ENCODE measurements at regions not wholly inside any gene's neighbourhood (a gene's known extent, or its start where the extent isn't known, plus 50 kb on each side); places are given as distances from the start of the nearest gene placed in this dataset.
A peak's percentile ranks its signal among the peaks of the same experiment; 100 is the strongest.

DNA sequence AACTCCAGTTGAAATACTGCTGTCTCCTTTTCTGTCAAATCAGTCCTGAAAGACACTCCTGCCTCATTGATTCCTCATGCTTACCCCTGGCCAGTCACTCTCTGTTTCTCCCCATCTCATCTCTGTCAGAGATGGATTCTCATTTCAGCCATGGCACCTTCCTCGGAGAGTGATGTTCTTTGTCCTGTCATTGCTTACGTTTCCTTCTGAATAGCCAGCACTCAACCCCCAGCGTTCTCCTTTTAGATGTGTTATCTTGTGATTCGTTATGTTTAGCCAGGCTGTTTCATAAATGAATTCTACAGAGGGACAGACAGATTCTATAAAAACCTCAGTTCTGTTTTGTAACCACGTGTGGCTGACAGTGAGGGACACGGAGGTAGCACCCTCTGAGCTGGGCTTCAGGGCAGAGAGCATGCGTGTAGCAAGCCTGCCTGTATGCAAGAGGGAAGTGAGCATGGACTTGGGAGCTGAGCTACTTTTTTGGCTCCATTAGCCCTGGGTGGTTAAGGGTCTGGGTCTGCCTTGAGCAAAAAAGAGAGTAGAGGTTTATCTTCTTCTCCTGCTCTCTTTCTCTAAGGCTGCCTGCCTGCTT, 354.6 kb downstream of the DDX10 start:
- no peak overlapping the region for H3K27ac ChIP-seq (ENCODE audit: low read depth, low read length)
- H4K8ac ChIP-seq (ENCODE audit: low read depth, low read length), result no peak overlapping the region
- no peaks in the 10 kb centered on the region for H3K4me1 ChIP-seq (ENCODE audit: control insufficient read depth in 1 of 2, insufficient read depth in 2 of 2, low read length in 2 of 2)
- H3K4me3 ChIP-seq (ENCODE audit: low read depth, low read length), result no peak overlapping the region
- H4K12ac ChIP-seq (ENCODE audit: low read depth, low read length), result no peak overlapping the region
- no peak overlapping the region for H3K14ac ChIP-seq (ENCODE audit: low read length)
- H3K27me3 ChIP-seq (ENCODE audit: insufficient read depth, low read length), result no peaks in the 10 kb centered on the region
- H3K79me2 ChIP-seq (ENCODE audit: control insufficient read depth, insufficient read depth, low read length, poor library complexity), result no peaks in the 10 kb centered on the region
- H3K4ac ChIP-seq (ENCODE audit: low read depth, low read length), result no peak overlapping the region
- H3K36me3 ChIP-seq (ENCODE audit: control insufficient read depth in 1 of 2, insufficient read depth in 2 of 2, low read length in 2 of 2), result no peaks in the 10 kb centered on the region
- no peak overlapping the region for H2BK5ac ChIP-seq (ENCODE audit: low read depth, low read length, poor library complexity)
- H3K18ac ChIP-seq (ENCODE audit: low read length), result no peak overlapping the region
- no peak overlapping the region for H2AK5ac ChIP-seq (ENCODE audit: low read length)
- H3K4me2 ChIP-seq (ENCODE audit: low read length), result no peak overlapping the region
- no peak overlapping the region for H3K23ac ChIP-seq (ENCODE audit: low read length)
- H2AFZ ChIP-seq (ENCODE audit: insufficient read depth, low read length, poor library complexity), result no peak overlapping the region
- no peak overlapping the region for H2BK120ac ChIP-seq (ENCODE audit: insufficient read depth, low read length, poor library complexity)
- no peak for DNase-seq
- no peak overlapping the region for H2BK12ac ChIP-seq (ENCODE audit: low read length)
- H3K9ac ChIP-seq (ENCODE audit: low read length), result no peak overlapping the region
- H3K9me3 ChIP-seq (ENCODE audit: insufficient read depth, low read depth, low read length), result no peaks in the 10 kb centered on the region
- H4K91ac ChIP-seq (ENCODE audit: low read depth, low read length), result no peak overlapping the region
- no peaks in the 10 kb centered on the region for H3K79me1 ChIP-seq (ENCODE audit: low read length)
- no CpG with 5 or more reads among the region's 7 CpGs for WGBS (ENCODE audit: extremely low coverage, insufficient coverage, insufficient read length)

GRCh38 chr11:109023036-109023435, 358.2 kb downstream of the DDX10 start:
- Histone ChIP-seq H3K14ac (ENCODE audit: low read length) (no peak overlapping the region), H3K79me2 (ENCODE audit: control insufficient read depth, insufficient read depth, low read length, poor library complexity) (no peaks in the 10 kb centered on the region), H2AK5ac (ENCODE audit: low read length) (no peak overlapping the region), H3K4me2 (ENCODE audit: low read length) (no peak overlapping the region), H3K9me3 (ENCODE audit: insufficient read depth, low read depth, low read length) (no peaks in the 10 kb centered on the region), H3K27ac (ENCODE audit: low read depth, low read length) (no peak overlapping the region), H2BK120ac (ENCODE audit: insufficient read depth, low read length, poor library complexity) (no peak overlapping the region), H2AFZ (ENCODE audit: insufficient read depth, low read length, poor library complexity) (no peak overlapping the region), H3K4me3 (ENCODE audit: low read depth, low read length) (no peak overlapping the region), H3K4ac (ENCODE audit: low read depth, low read length) (no peak overlapping the region), H4K91ac (ENCODE audit: low read depth, low read length) (no peak overlapping the region), H2BK5ac (ENCODE audit: low read depth, low read length, poor library complexity) (no peak overlapping the region), H3K18ac (ENCODE audit: low read length) (no peak overlapping the region), H3K36me3 (ENCODE audit: control insufficient read depth in 1 of 2, insufficient read depth in 2 of 2, low read length in 2 of 2) (no peaks in the 10 kb centered on the region), H3K9ac (ENCODE audit: low read length) (no peak overlapping the region), H4K8ac (ENCODE audit: low read depth, low read length) (no peak overlapping the region), H3K23ac (ENCODE audit: low read length) (no peak overlapping the region), H4K12ac (ENCODE audit: low read depth, low read length) (no peak overlapping the region), H3K4me1 (ENCODE audit: control insufficient read depth in 1 of 2, insufficient read depth in 2 of 2, low read length in 2 of 2) (no peaks in the 10 kb centered on the region), H3K27me3 (ENCODE audit: insufficient read depth, low read length) (no peaks in the 10 kb centered on the region), H2BK12ac (ENCODE audit: low read length) (no peak overlapping the region), H3K79me1 (ENCODE audit: low read length) (no peaks in the 10 kb centered on the region)
- no peak for DNase-seq
- WGBS (ENCODE audit: extremely low coverage, insufficient coverage, insufficient read length), result no CpG with 5 or more reads among the region's 2 CpGs

- H3K23ac ChIP-seq (ENCODE audit: low read length), result no peak overlapping the region
- no peak overlapping the region for H3K9ac ChIP-seq (ENCODE audit: low read length)
- H3K4me1 ChIP-seq (ENCODE audit: control insufficient read depth in 1 of 2, insufficient read depth in 2 of 2, low read length in 2 of 2), result no peaks in the 10 kb centered on the region
- no peaks in the 10 kb centered on the region for H3K27me3 ChIP-seq (ENCODE audit: insufficient read depth, low read length)
- no peak overlapping the region for H4K12ac ChIP-seq (ENCODE audit: low read depth, low read length)
- no peak overlapping the region for H2BK12ac ChIP-seq (ENCODE audit: low read length)
- DNase-seq, result peak in 1 of 2 donors; percentile 20
- H4K91ac ChIP-seq (ENCODE audit: low read depth, low read length), result no peak overlapping the region
- no peaks in the 10 kb centered on the region for H3K79me2 ChIP-seq (ENCODE audit: control insufficient read depth, insufficient read depth, low read length, poor library complexity)
- no peak overlapping the region for H3K4me3 ChIP-seq (ENCODE audit: low read depth, low read length)
- H3K79me1 ChIP-seq (ENCODE audit: low read length), result no peaks in the 10 kb centered on the region
- no peak overlapping the region for H3K4me2 ChIP-seq (ENCODE audit: low read length)
- H2AFZ ChIP-seq (ENCODE audit: insufficient read depth, low read length, poor library complexity), result no peak overlapping the region
- H2BK120ac ChIP-seq (ENCODE audit: insufficient read depth, low read length, poor library complexity), result no peak overlapping the region
- H3K4ac ChIP-seq (ENCODE audit: low read depth, low read length), result no peak overlapping the region
- H4K8ac ChIP-seq (ENCODE audit: low read depth, low read length), result no peak overlapping the region
- H3K27ac ChIP-seq (ENCODE audit: low read depth, low read length), result no peak overlapping the region
- H3K36me3 ChIP-seq (ENCODE audit: control insufficient read depth in 1 of 2, insufficient read depth in 2 of 2, low read length in 2 of 2), result no peaks in the 10 kb centered on the region
- no peak overlapping the region for H2AK5ac ChIP-seq (ENCODE audit: low read length)
- WGBS (ENCODE audit: extremely low coverage, insufficient coverage, insufficient read length), result no CpG with 5 or more reads among the region's 1 CpG
- no peak overlapping the region for H2BK5ac ChIP-seq (ENCODE audit: low read depth, low read length, poor library complexity)
- H3K14ac ChIP-seq (ENCODE audit: low read length), result no peak overlapping the region
- no peaks in the 10 kb centered on the region for H3K9me3 ChIP-seq (ENCODE audit: insufficient read depth, low read depth, low read length)
- H3K18ac ChIP-seq (ENCODE audit: low read length), result no peak overlapping the region
Measured at GRCh38 chr11:109026891-109027489, 362.1 kb downstream of the DDX10 start.

GRCh38 chr11:109027851-109028250, 363.0 kb downstream of the DDX10 start:
- Histone ChIP-seq H3K4me1 (ENCODE audit: control insufficient read depth in 1 of 2, insufficient read depth in 2 of 2, low read length in 2 of 2) (no peaks in the 10 kb centered on the region), H3K36me3 (ENCODE audit: control insufficient read depth in 1 of 2, insufficient read depth in 2 of 2, low read length in 2 of 2) (no peaks in the 10 kb centered on the region), H3K79me1 (ENCODE audit: low read length) (no peaks in the 10 kb centered on the region), H2BK120ac (ENCODE audit: insufficient read depth, low read length, poor library complexity) (no peak overlapping the region), H3K27me3 (ENCODE audit: insufficient read depth, low read length) (no peaks in the 10 kb centered on the region), H2AK5ac (ENCODE audit: low read length) (no peak overlapping the region), H4K91ac (ENCODE audit: low read depth, low read length) (no peak overlapping the region), H3K4me3 (ENCODE audit: low read depth, low read length) (no peak overlapping the region), H3K18ac (ENCODE audit: low read length) (no peak overlapping the region), H3K9me3 (ENCODE audit: insufficient read depth, low read depth, low read length) (no peaks in the 10 kb centered on the region), H3K27ac (ENCODE audit: low read depth, low read length) (no peak overlapping the region), H3K23ac (ENCODE audit: low read length) (no peak overlapping the region), H3K14ac (ENCODE audit: low read length) (no peak overlapping the region), H2AFZ (ENCODE audit: insufficient read depth, low read length, poor library complexity) (no peak overlapping the region), H2BK12ac (ENCODE audit: low read length) (no peak overlapping the region), H3K4ac (ENCODE audit: low read depth, low read length) (no peak overlapping the region), H2BK5ac (ENCODE audit: low read depth, low read length, poor library complexity) (no peak overlapping the region), H4K8ac (ENCODE audit: low read depth, low read length) (no peak overlapping the region), H3K4me2 (ENCODE audit: low read length) (no peak overlapping the region), H3K9ac (ENCODE audit: low read length) (no peak overlapping the region), H3K79me2 (ENCODE audit: control insufficient read depth, insufficient read depth, low read length, poor library complexity) (no peaks in the 10 kb centered on the region), H4K12ac (ENCODE audit: low read depth, low read length) (no peak overlapping the region)
- no peak for DNase-seq
- no CpG with 5 or more reads among the region's 2 CpGs for WGBS (ENCODE audit: extremely low coverage, insufficient coverage, insufficient read length)

Data from trophoblast cell (in vitro differentiated cells and primary cell).